Astrocyte (in vitro differentiated cells and primary cell): ENCODE measurements at regions not wholly inside any gene's neighbourhood (a gene's known extent, or its start where the extent isn't known, plus 50 kb on each side); places are given as distances from the start of the nearest gene placed in this dataset.

Experiments used
- CTCF ChIP-seq: IDR thresholded peaks from 2 replicates; pipeline ENCODE4 v1.5.1; 2011; ENCODE audit warnings: low read depth, mild to moderate bottlenecking, inconsistent platforms, low read length, moderate library complexity; ENCODE audit not compliant: insufficient read depth
- EZH2 ChIP-seq: IDR thresholded peaks from 2 replicates; pipeline ENCODE4 v1.6.1; 2012; ENCODE audit warnings: mild to moderate bottlenecking, low read length, inconsistent platforms; ENCODE audit not compliant: insufficient read depth

DNA sequence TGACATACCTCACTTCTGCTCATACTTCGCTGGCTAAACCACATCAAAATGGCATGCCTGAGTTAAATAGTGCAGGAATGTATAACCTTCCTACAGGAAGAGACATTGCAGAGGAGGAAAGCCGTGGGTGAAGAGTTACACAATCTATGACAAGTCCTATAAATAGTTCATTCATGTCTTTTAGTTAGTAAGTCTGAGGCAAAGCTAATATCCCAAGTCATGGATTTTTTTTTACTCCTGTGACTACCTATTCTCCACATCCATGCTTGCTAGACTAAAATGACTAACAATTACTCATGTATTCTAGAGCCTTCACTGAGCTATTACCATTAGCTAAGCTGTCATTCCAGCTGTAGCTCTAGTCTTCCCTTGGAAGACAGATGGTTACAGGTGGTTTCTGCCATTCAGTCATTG is 391.3 kb downstream of the NR2F1-AS1 start:
- no peak for TF ChIP-seq CTCF
- TF ChIP-seq EZH2 = no peak
